ENCODE measurements at regions not wholly inside any gene's neighbourhood (a gene's known extent, or its start where the extent isn't known, plus 50 kb on each side); places are given as distances from the start of the nearest gene placed in this dataset.

DNA sequence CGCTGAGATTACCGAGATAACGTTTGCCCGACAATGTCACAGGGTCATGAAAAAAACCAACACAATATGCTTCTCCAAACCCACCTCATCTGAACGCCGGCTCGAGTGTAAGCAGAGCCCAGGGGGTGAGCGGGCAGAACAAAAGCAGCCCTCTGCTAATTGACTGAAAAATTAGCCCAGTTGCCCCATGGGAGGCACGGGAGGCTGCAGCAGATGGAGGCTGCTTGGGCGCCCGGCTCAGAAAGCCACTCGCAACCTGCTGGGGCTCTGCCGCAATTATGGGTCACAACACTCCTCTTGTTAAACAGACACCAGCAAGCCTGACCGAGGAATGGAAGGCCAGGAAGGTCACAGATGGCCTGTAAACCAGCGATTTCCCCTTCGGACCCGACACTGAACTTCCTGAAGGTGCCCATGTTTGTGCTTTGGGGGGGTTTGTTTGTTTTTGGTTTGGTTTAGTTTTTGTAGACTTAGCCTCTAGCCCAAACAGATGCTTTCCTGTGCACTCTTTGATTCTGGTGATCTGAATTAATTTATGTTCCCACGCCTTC lies 104.6 kb upstream of the IRX1 start:
- no peak for TF ChIP-seq TAF1 (IDR thresholded peaks at IDR 0.05; ENCODE audit: borderline replicate concordance, low read depth, low read length)
- TF ChIP-seq POLR2A (IDR thresholded peaks at IDR 0.05; ENCODE audit: low read depth, low read length): no peak
- TF ChIP-seq RFX5 (IDR thresholded peaks at IDR 0.05; ENCODE audit: low read depth, low read length): no peak
- no peak for TF ChIP-seq MXI1 (IDR thresholded peaks at IDR 0.05; ENCODE audit: low read depth, low read length)
